ENCODE measurements at regions not wholly inside any gene's neighbourhood (a gene's known extent, or its start where the extent isn't known, plus 50 kb on each side); places are given as distances from the start of the nearest gene placed in this dataset.

DNA sequence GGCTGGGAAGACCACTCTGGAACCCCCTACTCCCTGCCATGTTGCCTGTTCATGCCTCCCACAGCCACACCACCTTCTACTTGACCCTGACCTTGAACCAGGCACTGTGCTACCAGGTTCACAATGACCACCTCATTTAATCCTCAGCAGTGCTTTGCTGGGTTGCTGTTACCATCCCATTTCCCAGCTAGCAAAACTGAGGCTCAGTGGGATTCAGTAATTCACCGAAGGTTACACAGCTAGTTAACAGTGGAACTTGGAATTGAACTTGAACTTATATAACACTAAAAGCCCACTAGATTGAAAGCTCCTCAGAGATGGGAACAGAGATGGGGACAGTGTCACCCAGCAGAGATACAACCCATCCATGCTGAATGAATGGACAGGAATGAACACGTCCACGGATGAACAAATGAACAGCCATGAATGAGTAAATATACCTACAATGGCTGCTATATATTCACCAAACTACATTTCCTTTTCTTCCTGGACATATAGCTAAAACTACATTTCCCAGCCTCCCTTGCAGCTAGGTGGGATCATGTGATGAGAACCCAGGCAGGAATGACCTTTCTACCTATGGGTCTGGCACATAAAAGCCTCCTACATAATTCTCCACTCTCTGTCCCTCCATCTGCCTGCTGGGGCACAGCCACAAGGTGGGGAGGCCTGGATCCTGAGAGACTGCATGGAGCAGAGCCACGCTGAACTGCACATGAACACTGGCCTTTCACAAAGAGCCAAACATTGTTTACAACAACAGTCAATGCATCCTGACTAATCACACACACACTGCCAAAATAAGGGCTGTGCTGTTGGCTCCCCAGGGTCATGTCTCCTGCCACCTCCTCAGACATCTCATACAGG, 94.8 kb downstream of the RMI2 start:
- TF ChIP-seq, protein P1, sequence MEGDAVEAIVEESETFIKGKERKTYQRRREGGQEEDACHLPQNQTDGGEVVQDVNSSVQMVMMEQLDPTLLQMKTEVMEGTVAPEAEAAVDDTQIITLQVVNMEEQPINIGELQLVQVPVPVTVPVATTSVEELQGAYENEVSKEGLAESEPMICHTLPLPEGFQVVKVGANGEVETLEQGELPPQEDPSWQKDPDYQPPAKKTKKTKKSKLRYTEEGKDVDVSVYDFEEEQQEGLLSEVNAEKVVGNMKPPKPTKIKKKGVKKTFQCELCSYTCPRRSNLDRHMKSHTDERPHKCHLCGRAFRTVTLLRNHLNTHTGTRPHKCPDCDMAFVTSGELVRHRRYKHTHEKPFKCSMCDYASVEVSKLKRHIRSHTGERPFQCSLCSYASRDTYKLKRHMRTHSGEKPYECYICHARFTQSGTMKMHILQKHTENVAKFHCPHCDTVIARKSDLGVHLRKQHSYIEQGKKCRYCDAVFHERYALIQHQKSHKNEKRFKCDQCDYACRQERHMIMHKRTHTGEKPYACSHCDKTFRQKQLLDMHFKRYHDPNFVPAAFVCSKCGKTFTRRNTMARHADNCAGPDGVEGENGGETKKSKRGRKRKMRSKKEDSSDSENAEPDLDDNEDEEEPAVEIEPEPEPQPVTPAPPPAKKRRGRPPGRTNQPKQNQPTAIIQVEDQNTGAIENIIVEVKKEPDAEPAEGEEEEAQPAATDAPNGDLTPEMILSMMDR (conservative IDR thresholded peaks at IDR 0.05), result no peak
- TF ChIP-seq EZH2 (IDR thresholded peaks at IDR 0.05; ENCODE audit: low read depth), result no peak

All from PC-9 (cell line).